GOT3 (cell line): ENCODE measurements at regions not wholly inside any gene's neighbourhood (a gene's known extent, or its start where the extent isn't known, plus 50 kb on each side); places are given as distances from the start of the nearest gene placed in this dataset.
"Not testable (repeated sequence)": the region's sequence is repeated elsewhere in the genome, so short reads cannot be mapped to it uniquely, and the experiment has no call there.

Experiments
- DNase-seq: peaks from one replicate; lab custom pipeline; 2025; ENCODE audit warnings: mixed read lengths; lab: John Stamatoyannopoulos, UW

GRCh38 chr5:117143406-117143805 is 568.8 kb upstream of the SEMA6A start:
- DNase-seq = no peak

DNA sequence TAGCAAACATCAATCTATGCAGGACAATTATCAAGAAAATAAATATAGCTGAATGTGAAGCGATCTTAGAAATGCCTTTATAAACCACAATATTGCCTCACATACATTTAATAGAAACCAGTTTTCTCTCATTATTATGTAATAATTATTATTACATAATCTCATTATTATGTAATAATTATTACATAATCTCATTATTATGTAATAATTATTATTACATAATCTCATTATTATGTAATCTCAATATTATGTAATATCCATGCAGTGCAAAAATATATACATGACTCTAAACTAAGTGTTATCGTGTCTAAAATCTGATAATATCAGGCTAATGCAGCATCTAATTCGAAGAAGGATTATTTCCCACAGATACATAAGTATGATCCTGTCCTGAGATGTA is 563.9 kb upstream of the SEMA6A start:
- DNase-seq = no peak

- no peak for DNase-seq
Measured at GRCh38 chr5:117135851-117136250, 561.2 kb upstream of the SEMA6A start.

GRCh38 chr5:117133198-117133597 is 558.6 kb upstream of the SEMA6A start:
- DNase-seq = no peak

- no peak for DNase-seq
Measured at GRCh38 chr5:117131876-117132275, 557.3 kb upstream of the SEMA6A start.

- DNase-seq = no peak
Measured at GRCh38 chr5:117131048-117131679, 556.5 kb upstream of the SEMA6A start.

DNA sequence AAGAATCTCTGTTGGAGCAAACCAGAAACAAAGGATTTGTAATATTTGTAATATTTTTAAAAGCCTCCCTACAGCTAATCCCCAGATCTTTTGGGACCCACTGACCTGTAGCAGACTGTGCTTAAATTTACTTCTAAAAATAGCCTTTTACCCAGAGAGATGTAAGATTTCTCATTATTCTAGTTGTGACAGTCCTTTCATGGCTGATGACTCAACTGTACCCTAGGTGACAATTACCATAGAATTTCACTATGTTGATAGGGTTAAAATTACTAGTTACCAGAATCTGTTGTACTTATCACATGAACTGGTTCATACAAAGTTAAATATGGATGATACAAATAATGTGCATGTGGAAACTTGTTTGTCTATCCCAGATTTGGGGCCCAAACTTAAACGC is 543.9 kb upstream of the SEMA6A start:
- DNase-seq = no peak

DNA sequence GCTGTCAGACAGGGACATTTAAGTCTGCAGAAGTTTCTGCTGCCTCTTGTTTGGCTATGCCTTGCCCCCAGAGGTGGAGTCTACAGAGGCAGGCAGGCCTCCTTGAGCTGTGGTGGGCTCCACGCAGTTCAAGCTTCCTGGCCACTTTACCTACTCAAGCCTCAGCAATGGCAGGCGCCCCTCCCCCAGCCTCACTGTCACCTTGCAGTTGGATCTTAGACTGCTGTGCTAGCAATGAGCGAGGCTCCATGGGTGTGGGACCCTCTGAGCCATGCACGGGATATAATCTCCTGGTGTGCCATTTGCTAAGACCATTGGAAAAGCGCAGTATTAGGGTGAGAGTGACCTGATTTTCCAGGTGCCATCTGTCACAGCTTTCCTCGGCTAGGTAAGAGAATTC is 542.7 kb upstream of the SEMA6A start:
- DNase-seq = not testable (repeated sequence)

DNA sequence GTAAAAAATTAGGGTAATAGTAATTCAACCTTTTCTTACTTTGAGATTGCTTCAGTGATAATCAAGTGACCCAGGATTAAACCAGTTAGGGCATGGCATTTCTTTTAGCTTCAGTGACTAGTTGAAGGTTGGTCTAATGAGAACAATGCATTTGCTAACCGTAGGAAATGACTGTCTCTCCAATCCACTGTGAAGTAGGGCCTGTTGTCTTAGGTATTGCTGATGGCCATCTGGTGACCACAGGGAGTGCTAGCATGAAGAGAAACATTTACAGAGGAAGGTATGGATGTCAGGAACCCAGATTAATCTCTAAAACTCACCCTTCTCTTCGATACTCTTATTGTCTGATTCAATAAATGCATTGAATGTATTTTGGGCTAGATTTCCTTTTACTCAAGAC is 535.9 kb upstream of the SEMA6A start:
- DNase-seq = no peak

GRCh38 chr5:117107859-117108258 is 533.2 kb upstream of the SEMA6A start:
- no peak for DNase-seq

DNA sequence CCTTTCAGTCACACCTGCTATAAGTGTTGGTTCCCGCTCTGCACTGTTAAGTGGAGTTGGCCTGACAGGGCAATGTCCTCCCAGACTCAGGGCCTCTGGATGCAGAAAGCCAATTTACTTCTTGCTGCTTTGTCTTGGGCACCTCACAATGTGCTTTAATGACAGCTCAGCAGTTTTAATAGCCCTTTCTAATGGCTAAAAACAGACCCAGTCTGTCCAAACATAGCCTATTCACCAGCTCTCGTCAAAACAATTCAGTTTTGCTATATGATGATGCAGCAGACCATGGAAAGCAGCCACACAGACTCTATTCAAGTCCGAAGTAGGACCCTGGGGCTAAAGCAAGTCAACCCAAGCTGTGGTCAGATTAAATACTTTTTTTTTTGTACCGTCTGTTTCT is 529.1 kb upstream of the SEMA6A start:
- no peak for DNase-seq

- DNase-seq = no peak
Measured at GRCh38 chr5:117102591-117102990, 528.0 kb upstream of the SEMA6A start.

- DNase-seq = no peak
Measured at GRCh38 chr5:117100176-117100575, 525.6 kb upstream of the SEMA6A start.

GRCh38 chr5:117098094-117098493 is 523.5 kb upstream of the SEMA6A start:
- DNase-seq = no peak

GRCh38 chr5:117095346-117096332 is 521.0 kb upstream of the SEMA6A start:
- DNase-seq = no peak

DNA sequence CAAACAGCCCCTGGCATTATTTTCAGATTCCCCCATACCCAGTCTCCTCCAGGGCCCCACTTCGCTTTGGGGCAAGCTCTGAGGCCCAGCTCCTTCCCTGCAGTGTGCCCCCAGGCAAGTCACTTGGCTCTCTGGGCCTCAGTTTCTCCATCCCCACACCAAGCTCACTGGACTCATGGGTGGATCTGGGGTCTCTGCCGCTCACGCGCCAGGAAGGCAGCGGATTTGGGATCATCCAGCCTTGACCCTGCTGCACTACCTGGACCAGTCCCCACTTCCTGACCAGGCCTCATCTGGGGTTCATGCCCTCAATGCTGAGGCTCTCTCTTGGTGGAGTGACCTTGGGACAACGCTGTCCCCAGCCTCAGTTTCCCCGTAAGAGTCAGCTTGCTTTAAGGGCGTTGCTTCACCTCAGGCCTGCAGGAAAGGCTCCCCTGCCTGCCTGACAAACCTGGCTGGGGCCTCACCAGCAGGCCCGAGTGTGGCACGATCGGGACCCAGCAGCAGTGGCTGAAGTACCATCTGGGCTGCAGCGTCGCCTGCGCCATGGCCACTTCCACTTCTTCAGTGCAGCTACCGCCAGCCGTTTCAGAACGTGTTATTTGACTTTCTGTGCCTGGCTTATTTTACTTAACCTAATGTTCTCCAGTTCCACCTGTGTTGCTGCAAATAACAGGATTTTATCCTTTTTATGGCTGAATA is 519.6 kb upstream of the SEMA6A start:
- no peak for DNase-seq

- no peak for DNase-seq
Measured at GRCh38 chr5:117093653-117094052, 519.0 kb upstream of the SEMA6A start.

DNA sequence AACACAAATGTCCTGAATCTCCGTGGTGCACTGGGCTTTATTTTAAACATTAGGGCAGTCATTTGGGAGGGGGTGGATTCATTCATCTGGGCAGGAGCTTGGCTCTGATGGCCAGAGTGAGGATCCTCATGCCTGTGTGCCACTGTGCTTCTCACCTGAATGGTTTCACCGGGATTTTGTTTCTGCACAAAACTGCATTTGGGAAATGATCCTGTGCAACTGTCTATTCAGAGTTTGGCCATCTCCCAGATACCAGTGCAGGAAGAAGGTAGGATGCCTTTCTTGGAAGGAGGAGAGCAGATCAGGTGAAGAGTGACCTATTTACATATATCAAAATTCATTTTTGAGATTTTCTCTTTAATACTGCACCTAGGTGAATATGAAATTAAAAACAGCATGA is 514.4 kb upstream of the SEMA6A start:
- no peak for DNase-seq

- no peak for DNase-seq
Measured at GRCh38 chr5:117088176-117088575, 513.6 kb upstream of the SEMA6A start.

- DNase-seq = no peak
Measured at GRCh38 chr5:117084067-117084466, 509.4 kb upstream of the SEMA6A start.

DNA sequence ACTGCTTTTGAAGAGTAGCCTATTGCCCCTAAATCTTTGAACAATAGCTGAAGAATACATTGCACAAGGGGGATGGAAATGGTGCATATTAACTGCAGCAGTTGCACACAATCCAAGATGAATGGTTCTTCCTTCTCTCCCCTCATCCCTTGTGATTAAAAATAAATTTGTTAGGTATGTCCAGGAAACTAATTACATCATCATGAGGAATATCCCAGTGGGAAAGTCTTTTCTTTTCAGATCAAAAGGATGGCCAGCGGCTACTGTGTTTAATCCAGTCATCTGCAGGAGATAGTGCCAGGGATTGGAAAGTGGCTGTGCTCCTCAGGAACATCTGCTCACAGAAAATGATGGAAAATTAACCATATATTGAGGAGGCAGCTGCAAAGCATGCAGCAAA is 508.4 kb upstream of the SEMA6A start:
- no peak for DNase-seq

DNA sequence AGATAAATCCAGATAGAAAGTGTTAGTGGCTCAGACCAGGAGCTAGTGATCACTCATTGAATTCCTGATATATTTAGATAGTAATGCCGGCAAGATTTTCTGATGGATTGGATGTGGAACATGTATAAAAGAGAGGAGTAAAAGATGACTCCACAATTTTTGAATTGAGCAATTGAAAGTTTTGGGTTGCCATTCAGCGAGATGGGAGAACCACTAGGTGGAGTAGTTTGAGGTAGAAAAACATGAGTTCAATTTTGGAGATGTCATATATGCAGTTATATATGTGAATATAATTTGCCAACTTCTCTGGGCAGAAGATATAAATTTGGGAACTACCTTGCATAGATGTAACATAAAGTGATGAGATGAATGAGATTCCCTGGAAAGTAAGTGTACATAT is 502.5 kb upstream of the SEMA6A start:
- no peak for DNase-seq

- no peak for DNase-seq
Measured at GRCh38 chr5:117072439-117072838, 497.8 kb upstream of the SEMA6A start.
